Embryonic facial prominence (tissue), 1 donor: ENCODE measurements at regions not wholly inside any gene's neighbourhood (a gene's known extent, or its start where the extent isn't known, plus 50 kb on each side); places are given as distances from the start of the nearest gene placed in this dataset.
"Not testable (repeated sequence)": the region's sequence is repeated elsewhere in the genome, so short reads cannot be mapped to it uniquely, and the experiment has no call there.

ENCODE experiments used
- DNase-seq: peaks from one replicate; pipeline ENCODE4 v3.0.0-alpha.2; 2016; ENCODE audit errors: extremely low spot score

GRCh38 chr12:67759829-67760228, 111.3 kb downstream of the DYRK2 start:
- no peak for DNase-seq

GRCh38 chr12:67760586-67761275, 112.2 kb downstream of the DYRK2 start:
- no peak for DNase-seq

GRCh38 chr12:67761566-67761965, 113.0 kb downstream of the DYRK2 start:
- DNase-seq = no peak

- no peak for DNase-seq
These were observed 115.5 kb downstream of the DYRK2 start for GRCh38 chr12:67764055-67764454.

GRCh38 chr12:67764946-67765619, 116.5 kb downstream of the DYRK2 start:
- no peak for DNase-seq

GRCh38 chr12:67765776-67766766, 117.5 kb downstream of the DYRK2 start:
- no peak for DNase-seq

GRCh38 chr12:67772267-67773169, 124.0 kb downstream of the DYRK2 start:
- peak; percentile 50 for DNase-seq

- no peak for DNase-seq
These were observed 125.4 kb downstream of the DYRK2 start for GRCh38 chr12:67773896-67774295.

GRCh38 chr12:67774983-67775587, 126.5 kb downstream of the DYRK2 start:
- no peak for DNase-seq

- no peak for DNase-seq
These were observed 132.1 kb downstream of the DYRK2 start for GRCh38 chr12:67780580-67781084.

- DNase-seq = no peak
These were observed 134.0 kb downstream of the DYRK2 start for GRCh38 chr12:67782573-67782972.

GRCh38 chr12:67783393-67783792, 134.8 kb downstream of the DYRK2 start:
- no peak for DNase-seq

GRCh38 chr12:67784831-67785230, 136.3 kb downstream of the DYRK2 start:
- DNase-seq = no peak

GRCh38 chr12:67786086-67786485, 137.5 kb downstream of the DYRK2 start:
- no peak for DNase-seq

- DNase-seq = no peak
These were observed 139.6 kb downstream of the DYRK2 start for GRCh38 chr12:67788118-67788517.

- no peak for DNase-seq
These were observed 140.7 kb downstream of the DYRK2 start for GRCh38 chr12:67789266-67789665.

- no peak for DNase-seq
These were observed 142.1 kb downstream of the DYRK2 start for GRCh38 chr12:67790660-67791059.

- DNase-seq = not testable (repeated sequence)
These were observed 142.8 kb downstream of the DYRK2 start for GRCh38 chr12:67791362-67791761.

GRCh38 chr12:67792185-67792584, 143.6 kb downstream of the DYRK2 start:
- no peak for DNase-seq

GRCh38 chr12:67794161-67794560, 145.6 kb downstream of the DYRK2 start:
- DNase-seq = peak; percentile 29

GRCh38 chr12:67795236-67795635, 146.7 kb downstream of the DYRK2 start:
- no peak for DNase-seq
